Posterior vena cava (tissue), 2 donors: ENCODE measurements at regions not wholly inside any gene's neighbourhood (a gene's known extent, or its start where the extent isn't known, plus 50 kb on each side); places are given as distances from the start of the nearest gene placed in this dataset.
"Not testable (repeated sequence)": the region's sequence is repeated elsewhere in the genome, so short reads cannot be mapped to it uniquely, and the experiment has no call there.

Experiments
- DNase-seq: peaks from one replicate; pipeline ENCODE4 v3.0.0-alpha.2; 2020; ENCODE audit warnings: low spot score
- intact Hi-C, 2 donors: fragments of 100-400 bp; cut with DNase I; formaldehyde crosslinking; loops; one replicate each; pipeline versions ENCODE4 v1.14.1 to v1.14.2; 2022 to 2023
- donor health status: DM: yes; HTN: yes; CAD: no.
- donor health status: DM: yes; HTN: yes; CAD: no.

DNA sequence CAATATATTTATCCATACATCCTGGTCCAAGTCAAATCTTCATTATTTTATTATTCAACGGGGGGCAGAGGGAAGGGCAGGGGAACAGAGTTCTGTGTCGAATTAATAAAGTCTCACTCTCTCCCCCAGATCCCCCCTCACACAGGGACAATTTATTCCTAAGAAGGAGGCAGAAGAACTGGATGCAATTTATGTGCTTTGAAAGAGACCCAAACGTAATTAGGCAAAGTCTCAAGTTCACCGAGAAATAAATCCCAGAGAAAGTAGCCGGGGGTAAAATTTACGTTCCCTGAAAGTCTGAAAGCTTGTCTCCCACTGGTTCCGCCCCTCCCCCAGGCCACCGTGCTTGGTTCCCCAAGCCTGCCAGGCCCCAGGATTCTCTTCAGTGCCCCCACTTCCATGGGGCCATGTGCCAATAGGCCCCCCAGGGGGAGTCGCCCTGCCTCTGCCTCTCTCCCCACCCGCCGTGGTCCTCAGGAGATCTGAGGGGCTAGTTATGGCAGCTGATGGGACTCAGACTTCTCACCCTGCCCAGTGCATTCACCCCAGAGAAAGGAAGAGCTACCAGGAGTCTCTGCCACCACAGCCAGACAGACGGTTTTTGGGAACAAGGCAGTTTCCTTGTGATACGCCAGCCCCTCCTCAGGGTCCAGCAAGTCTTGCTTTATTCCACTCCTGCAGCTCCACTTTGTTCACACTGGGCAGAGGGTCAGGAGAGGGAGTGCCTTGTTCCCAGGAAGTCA is 215.5 kb downstream of the CYP26B1 start:
- intact Hi-C loops = no loop called here
- DNase-seq = no peak

DNA sequence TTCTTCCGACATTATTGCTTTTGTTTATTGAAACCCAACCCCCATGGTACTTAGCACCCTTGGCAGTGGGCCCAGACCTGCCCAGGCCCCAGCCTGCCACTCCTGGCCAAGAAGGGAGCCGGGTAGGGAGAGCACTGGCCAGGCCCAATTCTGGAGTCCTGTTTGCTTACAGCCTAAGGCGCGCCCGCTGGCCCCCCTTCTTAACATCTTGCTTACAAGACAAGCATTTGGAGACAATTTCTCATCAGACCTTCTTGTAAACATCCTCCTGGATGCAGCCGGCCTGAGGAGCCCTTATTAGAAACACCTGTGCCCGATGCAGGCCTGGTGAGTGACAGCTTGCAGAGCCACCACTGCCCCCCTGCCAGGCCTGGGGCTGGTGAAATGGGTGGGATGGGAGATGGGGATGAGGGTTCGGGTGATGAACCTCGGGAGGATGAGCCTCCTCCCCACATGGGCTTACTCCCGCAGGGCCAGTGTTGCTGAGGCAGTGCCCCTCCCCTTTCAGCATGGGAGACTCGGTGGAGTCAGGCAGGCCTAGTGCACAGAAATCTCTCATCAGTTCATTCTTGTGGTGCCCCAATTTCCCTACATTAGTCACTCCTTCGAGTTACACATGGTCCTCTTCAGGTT is 217.5 kb downstream of the CYP26B1 start:
- intact Hi-C loops = loop anchor here in 1 of 2 donors (2.0 kb wide), 1 partner anchor 221 kb away; no protein-coding TSS in a partner anchor
- peak; percentile 76 for DNase-seq

DNA sequence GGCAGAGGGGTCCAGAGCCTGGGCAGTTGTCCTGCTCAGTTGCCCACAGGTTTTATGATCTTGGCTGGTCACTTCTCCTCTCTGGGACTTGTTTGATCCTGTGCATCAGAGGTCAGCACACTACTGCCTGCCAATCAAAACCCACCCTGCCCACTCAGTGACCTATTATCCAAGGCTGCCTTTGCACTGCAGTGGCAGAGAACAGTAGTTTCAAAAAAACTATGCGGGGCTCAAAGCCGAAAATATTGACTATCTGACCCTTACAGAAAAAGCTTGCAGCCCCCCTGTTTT is 218.2 kb downstream of the CYP26B1 start:
- intact Hi-C loops = loop anchor here in 1 of 2 donors (5.0 kb wide), 1 partner anchor 218 kb away; the partner anchor contains the start of gene CYP26B1
- no peak for DNase-seq

DNA sequence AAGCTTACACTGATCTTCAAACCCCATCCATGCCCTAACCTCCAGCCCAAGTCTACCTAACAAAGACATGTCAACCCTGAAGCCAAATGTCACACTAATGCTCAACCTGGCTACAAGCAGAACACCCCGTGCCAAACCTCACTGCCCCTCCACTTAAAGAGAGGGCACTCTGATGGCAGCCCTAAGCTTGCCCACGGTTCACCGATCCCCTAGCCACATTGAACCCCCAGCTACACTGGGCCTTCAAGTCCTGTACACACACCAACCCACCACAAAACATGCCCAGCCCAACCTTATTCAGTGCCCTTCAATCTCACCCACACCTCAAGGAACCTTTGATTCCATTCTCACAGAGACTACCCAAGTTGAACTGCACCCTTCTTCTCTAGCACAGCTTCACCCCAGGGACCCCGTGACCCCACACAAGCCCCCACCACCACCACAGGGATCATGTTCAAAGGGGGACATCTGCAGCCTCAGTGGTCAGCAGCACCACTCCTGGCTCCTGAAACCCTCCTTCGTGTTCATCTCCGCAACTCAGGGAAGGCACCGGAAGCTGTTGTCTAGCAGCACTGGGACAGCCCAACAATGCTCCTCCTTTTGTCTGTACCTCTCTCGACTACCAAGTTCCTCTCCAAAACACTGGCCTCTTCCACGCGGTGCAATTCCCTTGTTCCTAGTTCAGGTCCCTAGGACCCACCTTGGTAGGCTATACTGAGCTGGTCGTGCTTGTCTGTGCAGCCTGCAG is 218.8 kb downstream of the CYP26B1 start:
- peak; percentile 56 for DNase-seq
- intact Hi-C loops = loop anchor here in 1 of 2 donors (5.0 kb wide), 1 partner anchor 218 kb away; the partner anchor contains the start of gene CYP26B1

DNA sequence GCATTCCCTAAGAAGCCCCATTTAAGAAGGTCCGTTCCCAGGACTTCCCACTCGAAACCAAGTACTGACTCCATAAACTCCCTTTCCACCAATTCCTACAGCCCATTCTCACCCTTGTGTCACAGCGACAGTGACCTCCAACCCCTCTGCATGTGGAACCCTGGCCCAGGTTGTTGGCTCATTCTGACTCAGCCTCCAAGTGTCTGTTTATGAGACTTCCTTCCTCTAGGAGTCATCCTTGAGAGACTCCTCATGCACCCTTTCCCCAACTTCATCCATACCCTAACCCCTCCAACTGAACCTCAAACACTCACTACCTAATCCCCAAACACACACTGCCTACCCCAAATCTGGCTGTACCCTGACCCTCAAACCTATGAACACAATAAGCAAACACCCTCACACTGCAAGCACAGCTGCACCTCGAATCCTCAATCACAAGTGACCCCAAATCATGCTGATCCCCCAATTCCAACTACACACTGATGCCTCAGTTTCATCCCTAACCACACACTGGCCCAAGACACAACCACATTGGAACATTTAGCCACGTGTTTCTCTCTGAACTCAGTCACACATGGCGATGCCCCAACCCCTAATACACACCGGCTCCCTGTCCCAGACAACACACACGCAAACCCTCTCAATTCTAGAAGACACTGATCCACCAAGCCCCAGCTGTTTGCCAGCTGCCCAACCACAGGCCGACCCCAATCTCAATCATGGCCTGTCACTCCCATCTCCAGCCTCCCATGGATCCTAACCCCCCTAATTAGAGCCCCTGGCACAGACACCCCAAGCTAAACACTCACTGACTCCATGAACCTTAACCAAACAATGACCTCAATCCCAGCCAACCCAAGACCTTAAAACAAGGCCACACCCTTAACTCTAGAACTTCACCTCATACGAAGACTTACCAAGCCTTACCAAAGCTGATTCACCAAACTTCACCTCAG is 219.6 kb downstream of the CYP26B1 start:
- intact Hi-C loops = loop anchor here in 1 of 2 donors (5.0 kb wide), 1 partner anchor 219 kb away; the partner anchor contains the start of gene CYP26B1
- no peak for DNase-seq

DNA sequence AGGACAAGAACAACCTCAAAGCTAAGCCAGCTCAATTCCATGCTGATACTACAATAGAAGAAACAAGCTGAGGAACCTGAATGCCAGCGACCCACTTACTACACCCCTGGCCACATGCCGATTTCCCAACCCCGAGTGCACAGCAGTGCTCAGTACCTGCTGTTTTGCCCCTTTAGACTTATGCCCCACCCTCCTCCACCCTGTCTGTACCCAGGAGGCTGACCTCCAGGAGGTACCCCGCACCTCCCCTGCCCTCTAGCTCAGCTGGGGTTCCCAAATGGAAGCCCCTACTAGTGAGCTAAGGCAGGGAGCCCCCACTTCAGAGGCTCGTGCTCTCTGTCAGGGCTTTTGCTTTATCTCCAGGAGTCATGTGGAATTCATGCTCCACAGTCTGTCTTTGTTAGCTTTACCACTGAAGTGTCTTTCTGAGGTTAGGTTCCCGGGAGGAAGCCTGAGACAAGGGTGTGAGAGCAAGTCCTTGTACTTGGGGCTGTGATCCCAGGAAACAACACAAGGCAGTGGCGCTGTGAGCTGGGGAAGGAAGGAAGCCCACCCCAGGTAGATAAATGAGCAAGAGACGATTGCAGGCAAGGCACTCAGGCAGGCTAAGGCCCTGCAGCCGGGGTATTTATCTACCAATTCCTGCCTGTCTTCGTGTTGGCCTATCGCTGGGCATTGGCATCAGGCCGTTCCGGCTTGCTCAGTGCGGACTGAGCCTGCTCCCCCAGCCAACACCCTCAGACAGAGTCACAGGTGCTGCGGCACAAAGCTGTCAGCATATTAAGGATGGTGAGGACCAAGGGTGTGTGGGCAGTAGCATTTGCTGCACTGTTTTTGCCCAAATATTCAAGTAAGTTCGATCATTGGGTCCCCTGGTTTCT is 220.5 kb downstream of the CYP26B1 start:
- intact Hi-C loops = loop anchor here in 1 of 2 donors (5.0 kb wide), 1 partner anchor 220 kb away; the partner anchor contains the start of gene CYP26B1
- no peak for DNase-seq

DNA sequence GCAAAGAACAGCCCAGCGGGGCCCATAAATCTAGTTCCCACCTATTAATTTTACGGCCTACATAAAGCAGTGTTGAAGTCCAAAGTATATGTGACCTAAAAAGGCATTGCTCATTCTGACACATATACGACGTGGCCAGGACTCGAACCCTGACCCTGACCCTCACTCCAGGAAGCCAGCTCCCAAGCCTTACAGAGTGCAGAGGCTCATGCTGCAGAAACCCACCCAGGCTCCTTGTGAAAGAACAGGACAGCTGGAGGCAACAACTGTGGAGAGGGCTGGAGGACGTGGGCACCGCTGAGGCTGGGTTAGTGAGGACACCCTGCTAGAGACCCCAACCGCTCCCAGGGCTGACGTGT is 221.6 kb downstream of the CYP26B1 start:
- intact Hi-C loops = loop anchor here in 1 of 2 donors (5.0 kb wide), 1 partner anchor 221 kb away; the partner anchor contains the start of gene CYP26B1
- no peak for DNase-seq

DNA sequence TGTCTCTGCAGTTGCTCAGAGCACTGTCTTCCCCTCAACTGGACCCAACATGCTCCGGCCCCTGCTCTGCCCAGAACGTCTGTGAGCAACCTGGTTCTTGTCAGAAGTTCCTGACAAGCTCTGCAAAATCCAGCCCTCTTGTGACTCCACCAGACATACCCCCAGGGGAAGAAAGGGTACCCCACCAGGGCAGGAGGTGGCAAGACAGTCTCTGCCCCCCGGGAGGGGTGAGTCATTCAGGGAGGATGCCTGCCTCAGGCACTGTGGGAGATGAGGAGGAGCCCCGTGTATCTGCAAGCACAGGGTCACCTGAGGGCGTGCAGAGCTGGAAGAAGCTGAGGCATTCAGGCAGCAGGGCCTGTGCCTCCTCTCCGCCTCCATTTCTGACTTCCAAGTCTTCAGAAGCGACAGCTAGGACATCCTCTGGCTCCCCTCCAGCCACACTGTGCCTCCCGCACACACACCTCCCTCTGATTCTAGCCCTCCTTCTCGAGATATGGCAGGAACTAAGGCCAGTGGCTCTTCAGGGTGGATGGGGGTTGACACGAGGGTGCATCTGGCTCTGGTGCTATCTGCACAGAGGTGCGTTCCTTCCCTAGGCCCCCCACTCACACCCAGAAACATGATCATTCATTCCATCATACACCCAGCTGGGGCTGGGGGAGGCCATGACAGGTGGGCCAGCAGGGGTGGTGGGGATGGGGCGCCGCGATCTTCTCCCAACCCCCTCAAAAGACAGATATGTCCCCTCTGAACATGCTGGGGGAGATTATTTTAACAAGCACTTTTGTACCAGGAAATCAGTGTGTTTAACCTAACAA is 222.2 kb downstream of the CYP26B1 start:
- DNase-seq = peak; percentile 64
- intact Hi-C loops = loop anchor here in 1 of 2 donors (5.0 kb wide), 1 partner anchor 222 kb away; the partner anchor contains the start of gene CYP26B1

DNA sequence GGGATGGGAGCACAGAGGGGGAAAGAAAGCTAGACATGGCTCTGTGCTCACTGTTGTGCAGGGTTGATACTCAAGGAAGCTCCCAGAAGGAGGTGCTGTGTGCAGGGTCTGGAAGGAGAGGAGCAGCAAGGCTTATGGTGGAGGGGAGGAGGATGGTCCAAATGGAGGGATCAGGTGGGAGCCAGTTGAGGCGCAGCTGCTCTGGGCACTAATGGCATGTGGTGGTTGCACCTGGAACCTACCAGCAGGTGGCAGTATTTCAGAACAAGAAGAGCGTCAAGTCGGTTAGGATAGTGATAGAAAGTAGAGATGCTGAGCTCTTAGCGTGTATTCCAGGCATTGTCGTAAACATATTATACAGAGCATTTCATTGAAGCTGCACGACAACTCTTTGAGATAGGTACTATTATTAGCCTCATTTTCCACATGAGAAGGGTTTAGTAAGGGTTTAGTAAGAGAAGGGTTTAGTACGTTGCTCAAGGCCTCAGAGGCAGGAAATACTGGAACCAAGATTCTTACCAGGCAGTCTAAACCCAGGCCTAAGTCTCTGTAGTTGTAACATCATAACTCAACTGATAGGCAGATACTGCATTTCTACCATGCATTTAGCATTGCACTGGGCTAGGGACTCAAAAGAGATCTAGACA is 223.7 kb downstream of the CYP26B1 start:
- peak; percentile 82 for DNase-seq

DNA sequence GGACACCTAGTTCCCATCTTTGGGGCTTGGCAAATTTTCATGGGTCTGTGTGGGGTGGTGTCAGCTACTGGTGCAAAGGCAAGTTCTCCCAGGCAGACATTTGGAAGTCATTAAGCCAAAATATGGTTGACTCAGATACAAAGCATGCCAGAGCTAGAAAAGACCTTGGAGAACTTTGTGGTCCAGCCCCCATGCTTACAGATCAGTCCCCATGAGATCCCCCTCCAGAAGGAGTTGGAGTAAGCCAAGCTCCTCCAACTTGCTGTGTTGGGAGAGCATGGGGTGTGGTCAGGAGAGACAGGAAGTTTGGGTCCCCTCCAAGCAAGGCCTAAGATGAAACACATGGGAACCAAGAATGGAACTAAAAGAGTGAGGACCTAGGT is 224.5 kb downstream of the CYP26B1 start:
- no peak for DNase-seq
- intact Hi-C loops = loop anchor here in 1 of 2 donors (2.0 kb wide), 1 partner anchor 220 kb away; no protein-coding TSS in a partner anchor

More for the DNA sequence above, 223.7 kb downstream of the CYP26B1 start:
- intact Hi-C loops = loop anchor here in 1 of 2 donors (2.0 kb wide), 1 partner anchor 219 kb away; no protein-coding TSS in a partner anchor

DNA sequence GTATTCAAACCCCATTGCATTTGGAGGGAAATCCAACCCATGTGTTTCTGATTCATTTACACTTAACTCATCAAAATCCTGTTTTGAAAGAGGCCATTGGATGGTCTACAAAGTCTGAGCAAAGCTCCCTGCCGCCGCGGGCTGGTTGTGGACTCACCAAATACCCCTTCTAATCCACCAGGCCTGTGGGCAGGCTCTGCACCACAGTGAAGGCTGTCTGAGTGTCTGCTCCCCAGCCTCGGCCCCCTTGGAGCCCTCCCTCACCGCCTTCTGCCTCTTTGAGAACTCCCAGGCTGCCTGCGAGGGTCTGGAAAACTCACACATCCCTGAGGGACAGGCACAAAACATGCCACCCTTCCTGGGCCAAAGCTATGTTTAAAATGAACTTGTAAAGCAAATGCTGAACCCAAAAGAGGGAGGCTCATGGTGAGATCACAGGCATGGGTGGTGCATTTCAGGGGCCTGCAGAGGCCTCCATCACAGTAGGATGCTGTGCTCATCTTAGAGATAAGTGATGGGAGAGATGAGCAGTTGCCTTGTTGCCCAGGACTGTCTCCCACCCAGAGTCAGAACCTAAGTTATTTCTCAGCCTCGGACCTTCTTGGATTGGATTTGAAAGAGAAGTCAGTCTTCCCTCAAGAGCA is 225.0 kb downstream of the CYP26B1 start:
- peak; percentile 77 for DNase-seq
- intact Hi-C loops = loop anchor here in 1 of 2 donors (2.0 kb wide), 1 partner anchor 220 kb away; no protein-coding TSS in a partner anchor

DNA sequence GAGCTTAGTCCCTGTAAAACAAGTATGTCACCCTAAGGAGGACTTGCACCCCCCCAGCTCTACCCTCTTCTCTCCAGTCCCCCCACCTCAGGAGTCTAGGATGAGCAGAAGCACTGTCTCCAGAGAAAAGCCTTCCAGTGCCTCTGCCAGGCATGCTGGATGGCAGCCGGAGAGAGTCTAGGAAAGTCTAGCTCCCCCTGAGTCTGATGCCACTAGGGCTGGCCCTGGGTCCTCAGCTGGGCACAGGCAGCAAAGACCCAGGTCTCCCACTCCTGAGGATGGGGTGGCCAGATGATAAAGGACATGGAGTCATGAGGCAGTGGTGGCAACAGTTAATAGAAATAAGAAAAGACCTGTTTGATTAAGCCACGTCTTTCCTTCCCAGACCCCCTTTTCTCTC is 225.6 kb downstream of the CYP26B1 start:
- intact Hi-C loops = loop anchor here in 1 of 2 donors (2.0 kb wide), 1 partner anchor 221 kb away; no protein-coding TSS in a partner anchor
- peak; percentile 66 for DNase-seq

DNA sequence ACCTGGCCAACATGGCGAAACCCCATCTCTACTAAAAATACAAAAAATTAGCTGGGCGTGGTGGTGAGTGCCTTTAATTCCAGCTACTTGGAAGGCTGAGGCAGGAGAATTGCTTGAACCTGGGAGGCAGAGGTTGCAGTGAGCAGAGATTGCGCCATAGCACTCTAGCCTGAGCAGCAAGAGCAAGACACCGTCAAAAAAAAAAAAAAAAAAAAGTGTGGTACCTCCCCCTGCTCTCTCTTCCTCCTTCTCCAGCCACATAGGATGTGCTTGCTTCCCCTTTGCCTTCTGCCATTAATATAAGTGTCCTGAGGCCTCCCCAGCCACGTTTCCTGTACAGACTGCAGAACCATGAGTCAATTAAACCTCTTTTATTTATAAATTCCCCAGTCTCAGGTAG is 226.8 kb downstream of the CYP26B1 start:
- not testable (repeated sequence) for DNase-seq

DNA sequence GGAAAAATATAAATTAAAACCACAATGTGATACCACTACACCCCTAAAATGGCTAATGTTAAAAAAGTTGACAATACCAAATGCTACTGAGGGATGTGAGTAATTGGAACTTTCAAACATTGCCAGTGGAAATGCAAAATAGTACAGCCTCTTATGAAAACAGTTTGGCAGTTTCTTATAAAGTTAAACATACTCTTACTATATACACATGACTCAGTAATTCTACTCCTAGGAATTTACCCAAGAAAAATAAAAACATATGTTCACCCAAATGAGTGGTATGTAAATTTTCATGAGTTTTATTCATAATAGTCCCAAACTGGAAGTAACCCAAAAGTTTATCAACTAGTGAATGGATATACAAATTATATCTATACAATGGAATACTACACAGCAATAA is 228.0 kb downstream of the CYP26B1 start:
- no peak for DNase-seq
- intact Hi-C loops = no loop called here

More for the DNA sequence above, 226.8 kb downstream of the CYP26B1 start:
- intact Hi-C loops = not testable (repeated sequence)

DNA sequence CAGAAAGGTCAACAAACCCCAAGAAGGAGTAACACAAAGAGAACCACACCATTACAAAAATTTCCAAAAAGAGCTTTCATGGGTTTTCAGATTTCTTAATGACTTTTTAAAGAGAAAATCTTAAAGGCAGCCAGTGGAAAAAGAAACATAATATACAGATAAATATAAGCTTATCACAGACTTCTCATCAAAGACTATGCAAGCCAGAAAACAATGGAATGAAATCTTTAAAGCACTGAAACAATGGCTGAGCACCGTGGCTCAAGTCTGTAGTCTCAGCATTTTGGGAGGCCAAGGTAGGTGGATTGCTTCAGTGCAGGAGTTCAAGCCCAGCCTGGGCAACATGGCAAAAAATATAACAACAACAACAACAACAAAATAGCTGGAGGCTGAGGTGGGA is 237.4 kb downstream of the CYP26B1 start:
- no peak for DNase-seq
- intact Hi-C loops = no loop called here

DNA sequence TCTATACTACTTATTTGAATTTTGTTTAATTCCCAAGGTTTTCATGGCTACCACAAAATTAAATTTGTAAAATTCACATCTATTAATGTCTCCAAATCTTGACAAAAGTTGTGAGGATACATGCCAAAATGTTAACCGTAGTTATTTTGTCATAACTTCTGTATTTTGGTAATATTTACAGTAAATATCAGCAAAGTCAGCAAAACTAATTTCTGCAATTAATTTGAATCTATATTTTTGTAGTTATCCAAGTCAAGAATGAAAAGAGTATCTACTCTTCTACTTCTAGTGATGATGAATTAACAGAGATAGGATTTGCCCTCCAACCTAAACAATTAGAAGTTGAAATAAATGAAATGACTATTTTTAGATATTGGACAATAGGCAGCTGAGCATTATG is 238.9 kb downstream of the CYP26B1 start:
- intact Hi-C loops = no loop called here
- no peak for DNase-seq
